Astrocyte of the cerebellum (primary cell): ENCODE measurements at regions not wholly inside any gene's neighbourhood (a gene's known extent, or its start where the extent isn't known, plus 50 kb on each side); places are given as distances from the start of the nearest gene placed in this dataset.
"Not testable (repeated sequence)": the region's sequence is repeated elsewhere in the genome, so short reads cannot be mapped to it uniquely, and the experiment has no call there.

Source experiments
- DNase-seq: peaks from one replicate; pipeline ENCODE4 v3.0.0-alpha.2; 2011; ENCODE audit warnings: low read depth
- H3K4me3 ChIP-seq: 2 replicates; pipeline ENCODE4 v1.5.1; 2011; ENCODE audit warnings: mild to moderate bottlenecking, low read depth, low read length, moderate library complexity
- in situ Hi-C: cut with HindIII; loops from 2 replicates; pipeline ENCODE4 v1.10.0; 2017; ENCODE audit warnings: low sequenced_read_pairs
- TF ChIP-seq, protein P1 (sequence below): IDR thresholded peaks from 2 replicates; pipeline ENCODE4 v1.5.1; 2012; ENCODE audit warnings: low read length, low read depth, moderate library complexity, mild to moderate bottlenecking; ENCODE audit errors: missing control alignments

- DNase-seq: no peak
- TF ChIP-seq, protein P1, sequence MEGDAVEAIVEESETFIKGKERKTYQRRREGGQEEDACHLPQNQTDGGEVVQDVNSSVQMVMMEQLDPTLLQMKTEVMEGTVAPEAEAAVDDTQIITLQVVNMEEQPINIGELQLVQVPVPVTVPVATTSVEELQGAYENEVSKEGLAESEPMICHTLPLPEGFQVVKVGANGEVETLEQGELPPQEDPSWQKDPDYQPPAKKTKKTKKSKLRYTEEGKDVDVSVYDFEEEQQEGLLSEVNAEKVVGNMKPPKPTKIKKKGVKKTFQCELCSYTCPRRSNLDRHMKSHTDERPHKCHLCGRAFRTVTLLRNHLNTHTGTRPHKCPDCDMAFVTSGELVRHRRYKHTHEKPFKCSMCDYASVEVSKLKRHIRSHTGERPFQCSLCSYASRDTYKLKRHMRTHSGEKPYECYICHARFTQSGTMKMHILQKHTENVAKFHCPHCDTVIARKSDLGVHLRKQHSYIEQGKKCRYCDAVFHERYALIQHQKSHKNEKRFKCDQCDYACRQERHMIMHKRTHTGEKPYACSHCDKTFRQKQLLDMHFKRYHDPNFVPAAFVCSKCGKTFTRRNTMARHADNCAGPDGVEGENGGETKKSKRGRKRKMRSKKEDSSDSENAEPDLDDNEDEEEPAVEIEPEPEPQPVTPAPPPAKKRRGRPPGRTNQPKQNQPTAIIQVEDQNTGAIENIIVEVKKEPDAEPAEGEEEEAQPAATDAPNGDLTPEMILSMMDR: no peak
- in situ Hi-C loops: no loop called here
- H3K4me3 ChIP-seq: no peak overlapping the region
Observed at GRCh38 chr2:34162231-34162630, 563.1 kb upstream of the FAM98A start.

GRCh38 chr2:34161549-34161948 lies 562.5 kb upstream of the FAM98A start:
- in situ Hi-C loops: no loop called here
- TF ChIP-seq, protein P1: no peak
- H3K4me3 ChIP-seq: no peak overlapping the region
- no peak for DNase-seq

DNA sequence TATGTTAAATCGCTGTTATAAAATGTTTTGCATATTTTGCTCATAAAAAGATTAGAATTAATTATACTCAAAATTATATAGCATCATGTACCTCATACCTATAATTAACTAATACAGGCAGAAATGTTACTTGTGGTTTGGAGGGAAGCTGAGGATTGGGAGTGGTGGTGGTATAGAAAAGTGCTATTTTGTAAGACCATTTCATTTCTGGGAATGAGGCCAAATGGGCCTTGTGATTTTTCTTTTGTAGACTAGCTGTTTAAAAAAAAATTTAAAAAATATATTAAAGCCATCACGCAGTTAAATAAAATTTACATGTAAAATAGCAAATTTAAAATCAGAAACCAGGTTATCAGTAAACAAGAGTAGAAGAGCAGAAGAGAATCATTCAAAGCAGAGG lies 560.8 kb upstream of the FAM98A start:
- DNase-seq: no peak
- TF ChIP-seq, protein P1: no peak
- H3K4me3 ChIP-seq: no peak overlapping the region
- in situ Hi-C loops: no loop called here

GRCh38 chr2:34153484-34153883 lies 554.4 kb upstream of the FAM98A start:
- in situ Hi-C loops: no loop called here
- no peak for DNase-seq
- TF ChIP-seq, protein P1: no peak
- H3K4me3 ChIP-seq: no peak overlapping the region

DNA sequence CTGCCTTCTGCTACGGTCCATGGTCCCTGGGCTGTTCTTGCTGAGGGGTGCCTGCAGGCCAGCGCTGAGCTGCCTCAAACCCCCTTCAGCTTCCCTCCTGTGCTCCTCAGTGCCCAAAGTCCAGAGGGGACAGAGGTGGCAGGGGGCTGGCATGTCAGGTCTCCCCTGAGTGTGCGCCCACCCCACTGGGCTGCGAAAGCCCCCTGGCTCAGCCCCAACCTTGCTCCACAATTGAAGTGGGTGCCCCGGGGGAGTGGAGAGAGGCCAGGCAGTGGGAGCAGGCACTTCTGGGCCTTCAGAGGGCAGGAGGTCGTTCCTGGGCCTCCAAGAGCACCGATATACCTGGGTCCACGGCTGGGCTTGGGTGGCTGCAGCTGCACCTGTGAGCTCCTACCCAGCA lies 548.7 kb upstream of the FAM98A start:
- no peak overlapping the region for H3K4me3 ChIP-seq
- DNase-seq: no peak
- TF ChIP-seq, protein P1: no peak
- in situ Hi-C loops: no loop called here

DNA sequence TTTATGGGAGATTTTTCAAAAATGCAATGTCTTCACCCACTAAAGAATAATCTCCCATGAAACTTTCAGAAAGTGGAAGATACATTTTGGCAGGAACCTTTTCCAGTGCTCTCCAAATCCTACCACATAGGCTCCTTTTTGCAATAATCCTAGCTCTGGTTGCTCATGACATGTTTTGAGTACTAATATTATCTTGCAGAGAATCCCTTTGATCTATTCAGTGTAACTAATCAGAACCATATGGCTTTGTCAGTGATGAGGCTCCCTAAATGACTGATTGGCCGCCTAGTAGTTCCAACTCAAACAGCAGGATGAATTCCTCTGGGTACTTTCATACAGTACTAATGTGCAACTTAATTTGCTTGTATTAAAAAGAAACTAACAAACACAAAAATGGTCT lies 544.0 kb upstream of the FAM98A start:
- peak; percentile 11 for DNase-seq
- in situ Hi-C loops: no loop called here
- TF ChIP-seq, protein P1: no peak
- no peak overlapping the region for H3K4me3 ChIP-seq

GRCh38 chr2:34142531-34143008 lies 543.5 kb upstream of the FAM98A start:
- DNase-seq, H3K4me3 ChIP-seq, in situ Hi-C loops: not testable (repeated sequence)

GRCh38 chr2:34133065-34133464 lies 534.0 kb upstream of the FAM98A start:
- in situ Hi-C loops, H3K4me3 ChIP-seq, DNase-seq: not testable (repeated sequence)
